ENCODE measurements at regions not wholly inside any gene's neighbourhood (a gene's known extent, or its start where the extent isn't known, plus 50 kb on each side); places are given as distances from the start of the nearest gene placed in this dataset.

DNA sequence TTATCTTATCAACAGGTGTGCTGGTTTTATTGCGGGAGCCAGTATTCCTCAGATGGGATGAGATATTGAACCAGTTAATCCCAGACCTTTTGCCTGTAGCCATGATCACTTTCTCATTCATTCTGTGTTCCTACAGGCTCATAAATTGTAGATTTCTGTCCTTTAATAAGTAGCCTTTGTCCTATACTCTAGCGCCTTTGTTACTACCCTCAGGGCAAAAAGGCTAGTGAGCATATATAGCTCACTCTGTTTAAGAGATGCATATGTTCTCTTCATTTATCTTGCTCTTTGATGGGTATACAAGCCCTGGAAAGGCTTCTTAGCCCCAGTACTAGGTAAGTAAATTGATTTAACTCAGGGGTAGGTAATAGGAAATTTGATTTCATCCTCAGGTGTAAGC is 95.1 kb downstream of the OXSM start (continued):
- TF ChIP-seq SIX5 (IDR thresholded peaks at IDR 0.05; ENCODE audit: borderline replicate concordance in 1 of 2, insufficient read depth in 1 of 2, low read depth in 1 of 2, low read length in 2 of 2) (no peak), TAF1 (IDR thresholded peaks at IDR 0.05; ENCODE audit: control insufficient read depth, extremely low read depth, insufficient read depth, low read length, severe bottlenecking) (no peak), RBM39 (optimal IDR thresholded peaks at IDR 0.05; ENCODE audit: low read depth, low read length) (no peak), SRSF9 (IDR thresholded peaks at IDR 0.05; ENCODE audit: borderline replicate concordance, low read depth, low read length) (no peak), ZEB2 (IDR thresholded peaks at IDR 0.05) (no peak), TARDBP (IDR thresholded peaks at IDR 0.05) (no peak), ETV6 (IDR thresholded peaks at IDR 0.05; ENCODE audit: borderline replicate concordance in 1 of 2, low read depth in 2 of 2, low read length in 1 of 2) (no peak), ETV6 (CRISPR knock-in tag; IDR thresholded peaks at IDR 0.05; ENCODE audit: borderline replicate concordance) (no peak)
- TF ChIP-seq, protein P1, sequence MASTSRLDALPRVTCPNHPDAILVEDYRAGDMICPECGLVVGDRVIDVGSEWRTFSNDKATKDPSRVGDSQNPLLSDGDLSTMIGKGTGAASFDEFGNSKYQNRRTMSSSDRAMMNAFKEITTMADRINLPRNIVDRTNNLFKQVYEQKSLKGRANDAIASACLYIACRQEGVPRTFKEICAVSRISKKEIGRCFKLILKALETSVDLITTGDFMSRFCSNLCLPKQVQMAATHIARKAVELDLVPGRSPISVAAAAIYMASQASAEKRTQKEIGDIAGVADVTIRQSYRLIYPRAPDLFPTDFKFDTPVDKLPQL (IDR thresholded peaks at IDR 0.05; ENCODE audit: extremely low read depth, insufficient read length): no peak
- TF ChIP-seq, protein P2, sequence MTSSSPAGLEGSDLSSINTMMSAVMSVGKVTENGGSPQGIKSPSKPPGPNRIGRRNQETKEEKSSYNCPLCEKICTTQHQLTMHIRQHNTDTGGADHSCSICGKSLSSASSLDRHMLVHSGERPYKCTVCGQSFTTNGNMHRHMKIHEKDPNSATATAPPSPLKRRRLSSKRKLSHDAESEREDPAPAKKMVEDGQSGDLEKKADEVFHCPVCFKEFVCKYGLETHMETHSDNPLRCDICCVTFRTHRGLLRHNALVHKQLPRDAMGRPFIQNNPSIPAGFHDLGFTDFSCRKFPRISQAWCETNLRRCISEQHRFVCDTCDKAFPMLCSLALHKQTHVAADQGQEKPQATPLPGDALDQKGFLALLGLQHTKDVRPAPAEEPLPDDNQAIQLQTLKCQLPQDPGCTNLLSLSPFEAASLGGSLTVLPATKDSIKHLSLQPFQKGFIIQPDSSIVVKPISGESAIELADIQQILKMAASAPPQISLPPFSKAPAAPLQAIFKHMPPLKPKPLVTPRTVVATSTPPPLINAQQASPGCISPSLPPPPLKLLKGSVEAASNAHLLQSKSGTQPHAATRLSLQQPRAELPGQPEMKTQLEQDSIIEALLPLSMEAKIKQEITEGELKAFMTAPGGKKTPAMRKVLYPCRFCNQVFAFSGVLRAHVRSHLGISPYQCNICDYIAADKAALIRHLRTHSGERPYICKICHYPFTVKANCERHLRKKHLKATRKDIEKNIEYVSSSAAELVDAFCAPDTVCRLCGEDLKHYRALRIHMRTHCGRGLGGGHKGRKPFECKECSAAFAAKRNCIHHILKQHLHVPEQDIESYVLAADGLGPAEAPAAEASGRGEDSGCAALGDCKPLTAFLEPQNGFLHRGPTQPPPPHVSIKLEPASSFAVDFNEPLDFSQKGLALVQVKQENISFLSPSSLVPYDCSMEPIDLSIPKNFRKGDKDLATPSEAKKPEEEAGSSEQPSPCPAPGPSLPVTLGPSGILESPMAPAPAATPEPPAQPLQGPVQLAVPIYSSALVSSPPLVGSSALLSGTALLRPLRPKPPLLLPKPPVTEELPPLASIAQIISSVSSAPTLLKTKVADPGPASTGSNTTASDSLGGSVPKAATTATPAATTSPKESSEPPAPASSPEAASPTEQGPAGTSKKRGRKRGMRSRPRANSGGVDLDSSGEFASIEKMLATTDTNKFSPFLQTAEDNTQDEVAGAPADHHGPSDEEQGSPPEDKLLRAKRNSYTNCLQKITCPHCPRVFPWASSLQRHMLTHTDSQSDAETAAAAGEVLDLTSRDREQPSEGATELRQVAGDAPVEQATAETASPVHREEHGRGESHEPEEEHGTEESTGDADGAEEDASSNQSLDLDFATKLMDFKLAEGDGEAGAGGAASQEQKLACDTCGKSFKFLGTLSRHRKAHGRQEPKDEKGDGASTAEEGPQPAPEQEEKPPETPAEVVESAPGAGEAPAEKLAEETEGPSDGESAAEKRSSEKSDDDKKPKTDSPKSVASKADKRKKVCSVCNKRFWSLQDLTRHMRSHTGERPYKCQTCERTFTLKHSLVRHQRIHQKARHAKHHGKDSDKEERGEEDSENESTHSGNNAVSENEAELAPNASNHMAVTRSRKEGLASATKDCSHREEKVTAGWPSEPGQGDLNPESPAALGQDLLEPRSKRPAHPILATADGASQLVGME (CRISPR knock-in tag; IDR thresholded peaks at IDR 0.05): no peak
- TF ChIP-seq, protein P3, sequence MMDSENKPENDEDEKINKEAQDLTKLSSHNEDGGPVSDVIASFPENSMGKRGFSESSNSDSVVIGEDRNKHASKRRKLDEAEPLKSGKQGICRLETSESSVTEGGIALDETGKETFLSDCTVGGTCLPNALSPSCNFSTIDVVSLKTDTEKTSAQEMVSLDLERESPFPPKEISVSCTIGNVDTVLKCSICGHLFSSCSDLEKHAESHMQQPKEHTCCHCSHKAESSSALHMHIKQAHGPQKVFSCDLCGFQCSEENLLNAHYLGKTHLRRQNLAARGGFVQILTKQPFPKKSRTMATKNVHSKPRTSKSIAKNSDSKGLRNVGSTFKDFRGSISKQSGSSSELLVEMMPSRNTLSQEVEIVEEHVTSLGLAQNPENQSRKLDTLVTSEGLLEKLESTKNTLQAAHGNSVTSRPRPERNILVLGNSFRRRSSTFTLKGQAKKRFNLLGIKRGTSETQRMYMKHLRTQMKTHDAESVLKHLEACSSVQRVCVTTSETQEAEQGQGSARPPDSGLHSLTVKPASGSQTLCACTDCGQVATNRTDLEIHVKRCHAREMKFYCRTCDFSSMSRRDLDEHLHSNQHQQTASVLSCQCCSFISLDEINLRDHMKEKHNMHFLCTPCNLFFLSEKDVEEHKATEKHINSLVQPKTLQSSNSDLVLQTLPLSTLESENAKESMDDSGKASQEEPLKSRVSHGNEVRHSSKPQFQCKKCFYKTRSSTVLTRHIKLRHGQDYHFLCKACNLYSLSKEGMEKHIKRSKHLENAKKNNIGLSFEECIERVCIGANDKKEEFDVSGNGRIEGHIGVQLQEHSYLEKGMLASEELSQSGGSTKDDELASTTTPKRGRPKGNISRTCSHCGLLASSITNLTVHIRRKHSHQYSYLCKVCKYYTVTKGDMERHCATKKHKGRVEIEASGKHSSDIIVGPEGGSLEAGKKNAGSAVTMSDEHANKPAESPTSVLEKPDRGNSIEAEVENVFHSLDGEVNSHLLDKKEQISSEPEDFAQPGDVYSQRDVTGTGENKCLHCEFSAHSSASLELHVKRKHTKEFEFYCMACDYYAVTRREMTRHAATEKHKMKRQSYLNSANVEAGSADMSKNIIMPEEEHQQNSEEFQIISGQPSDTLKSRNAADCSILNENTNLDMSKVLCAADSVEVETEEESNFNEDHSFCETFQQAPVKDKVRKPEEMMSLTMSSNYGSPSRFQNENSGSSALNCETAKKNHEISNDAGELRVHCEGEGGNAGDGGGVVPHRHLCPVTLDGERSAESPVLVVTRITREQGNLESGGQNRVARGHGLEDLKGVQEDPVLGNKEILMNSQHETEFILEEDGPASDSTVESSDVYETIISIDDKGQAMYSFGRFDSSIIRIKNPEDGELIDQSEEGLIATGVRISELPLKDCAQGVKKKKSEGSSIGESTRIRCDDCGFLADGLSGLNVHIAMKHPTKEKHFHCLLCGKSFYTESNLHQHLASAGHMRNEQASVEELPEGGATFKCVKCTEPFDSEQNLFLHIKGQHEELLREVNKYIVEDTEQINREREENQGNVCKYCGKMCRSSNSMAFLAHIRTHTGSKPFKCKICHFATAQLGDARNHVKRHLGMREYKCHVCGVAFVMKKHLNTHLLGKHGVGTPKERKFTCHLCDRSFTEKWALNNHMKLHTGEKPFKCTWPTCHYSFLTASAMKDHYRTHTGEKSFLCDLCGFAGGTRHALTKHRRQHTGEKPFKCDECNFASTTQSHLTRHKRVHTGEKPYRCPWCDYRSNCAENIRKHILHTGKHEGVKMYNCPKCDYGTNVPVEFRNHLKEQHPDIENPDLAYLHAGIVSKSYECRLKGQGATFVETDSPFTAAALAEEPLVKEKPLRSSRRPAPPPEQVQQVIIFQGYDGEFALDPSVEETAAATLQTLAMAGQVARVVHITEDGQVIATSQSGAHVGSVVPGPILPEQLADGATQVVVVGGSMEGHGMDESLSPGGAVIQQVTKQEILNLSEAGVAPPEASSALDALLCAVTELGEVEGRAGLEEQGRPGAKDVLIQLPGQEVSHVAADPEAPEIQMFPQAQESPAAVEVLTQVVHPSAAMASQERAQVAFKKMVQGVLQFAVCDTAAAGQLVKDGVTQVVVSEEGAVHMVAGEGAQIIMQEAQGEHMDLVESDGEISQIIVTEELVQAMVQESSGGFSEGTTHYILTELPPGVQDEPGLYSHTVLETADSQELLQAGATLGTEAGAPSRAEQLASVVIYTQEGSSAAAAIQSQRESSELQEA (IDR thresholded peaks at IDR 0.05; ENCODE audit: low read depth): no peak
- TF ChIP-seq, protein P4, sequence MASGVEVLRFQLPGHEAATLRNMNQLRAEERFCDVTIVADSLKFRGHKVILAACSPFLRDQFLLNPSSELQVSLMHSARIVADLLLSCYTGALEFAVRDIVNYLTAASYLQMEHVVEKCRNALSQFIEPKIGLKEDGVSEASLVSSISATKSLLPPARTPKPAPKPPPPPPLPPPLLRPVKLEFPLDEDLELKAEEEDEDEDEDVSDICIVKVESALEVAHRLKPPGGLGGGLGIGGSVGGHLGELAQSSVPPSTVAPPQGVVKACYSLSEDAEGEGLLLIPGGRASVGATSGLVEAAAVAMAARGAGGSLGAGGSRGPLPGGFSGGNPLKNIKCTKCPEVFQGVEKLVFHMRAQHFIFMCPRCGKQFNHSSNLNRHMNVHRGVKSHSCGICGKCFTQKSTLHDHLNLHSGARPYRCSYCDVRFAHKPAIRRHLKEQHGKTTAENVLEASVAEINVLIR (CRISPR knock-in tag; IDR thresholded peaks at IDR 0.05): no peak

Data from K562 (cell line).